Fibroblast of pulmonary artery (primary cell): ENCODE measurements at regions not wholly inside any gene's neighbourhood (a gene's known extent, or its start where the extent isn't known, plus 50 kb on each side); places are given as distances from the start of the nearest gene placed in this dataset.

Source experiments
- DNase-seq: peaks from one replicate; pipeline ENCODE4 v3.0.0-alpha.2; 2010; ENCODE audit warnings: low read depth
- H3K4me3 ChIP-seq: replicated peaks from 2 replicates; pipeline ENCODE4 v1.5.1; 2011; ENCODE audit warnings: low read depth, mild to moderate bottlenecking, control low read depth, low read length, moderate library complexity
- CTCF ChIP-seq: IDR thresholded peaks from 2 replicates; pipeline ENCODE4 v1.5.1; 2011; ENCODE audit warnings: mild to moderate bottlenecking, control low read depth, low read length, inconsistent platforms; ENCODE audit errors: missing control alignments

- H3K4me3 ChIP-seq, result no peak overlapping the region
- no peak for TF ChIP-seq CTCF
- peak; percentile 45 for DNase-seq
Measured at GRCh38 chr18:28466204-28466603, 289.3 kb upstream of the CDH2 start.

- peak; percentile 60 for DNase-seq
- H3K4me3 ChIP-seq, result no peak overlapping the region
- TF ChIP-seq CTCF, result no peak
Measured at GRCh38 chr18:28459587-28459986, 282.7 kb upstream of the CDH2 start.

- no peak overlapping the region for H3K4me3 ChIP-seq
- TF ChIP-seq CTCF, result no peak
- no peak for DNase-seq
Measured at GRCh38 chr18:28458751-28459150, 281.8 kb upstream of the CDH2 start.

- no peak for DNase-seq
- TF ChIP-seq CTCF, result no peak
- H3K4me3 ChIP-seq, result no peak overlapping the region
Measured at GRCh38 chr18:28457784-28458183, 280.9 kb upstream of the CDH2 start.

- no peak for DNase-seq
- no peak for TF ChIP-seq CTCF
- H3K4me3 ChIP-seq, result no peak overlapping the region
Measured at GRCh38 chr18:28455971-28456370, 279.0 kb upstream of the CDH2 start.

GRCh38 chr18:28439870-28440269 lies 262.9 kb upstream of the CDH2 start:
- peak; percentile 60 for DNase-seq
- no peak overlapping the region for H3K4me3 ChIP-seq
- peak; percentile 41 for TF ChIP-seq CTCF

- no peak for DNase-seq
- no peak for TF ChIP-seq CTCF
- no peak overlapping the region for H3K4me3 ChIP-seq
Measured at GRCh38 chr18:28438381-28438780, 261.5 kb upstream of the CDH2 start.
